ENCODE measurements at regions not wholly inside any gene's neighbourhood (a gene's known extent, or its start where the extent isn't known, plus 50 kb on each side); places are given as distances from the start of the nearest gene placed in this dataset.

GRCh38 chr14:28931999-28932398, 165.4 kb downstream of the FOXG1 start:
- no peak for ATAC-seq
- TF ChIP-seq ARNTL (CRISPR knock-in tag; IDR thresholded peaks at IDR 0.05; ENCODE audit: borderline replicate concordance, low read depth) (no peak), ISL1 (CRISPR knock-in tag; IDR thresholded peaks at IDR 0.05) (no peak), ZNF70 (CRISPR knock-in tag; IDR thresholded peaks at IDR 0.05) (no peak), BACH2 (CRISPR knock-in tag; IDR thresholded peaks at IDR 0.05; ENCODE audit: borderline replicate concordance) (no peak), RARB (CRISPR knock-in tag; IDR thresholded peaks at IDR 0.05) (no peak), ZNF8 (CRISPR knock-in tag; IDR thresholded peaks at IDR 0.05) (no peak), ZC3H10 (CRISPR knock-in tag; IDR thresholded peaks at IDR 0.05) (no peak), SNAI2 (CRISPR knock-in tag; IDR thresholded peaks at IDR 0.05) (no peak), ZNF565 (CRISPR knock-in tag; conservative IDR thresholded peaks at IDR 0.05; ENCODE audit: low read depth) (no peak), ESRRG (CRISPR knock-in tag; IDR thresholded peaks at IDR 0.05) (no peak), OSR1 (CRISPR knock-in tag; IDR thresholded peaks at IDR 0.05) (no peak), PATZ1 (CRISPR knock-in tag; IDR thresholded peaks at IDR 0.05; ENCODE audit: borderline replicate concordance) (no peak), CSRNP3 (CRISPR knock-in tag; IDR thresholded peaks at IDR 0.05) (no peak), CREB5 (CRISPR knock-in tag; IDR thresholded peaks at IDR 0.05; ENCODE audit: low read depth) (no peak), TSHZ2 (CRISPR knock-in tag; IDR thresholded peaks at IDR 0.05) (no peak), PPARA (CRISPR knock-in tag; IDR thresholded peaks at IDR 0.05; ENCODE audit: borderline replicate concordance) (no peak), TCF4 (CRISPR knock-in tag; IDR thresholded peaks at IDR 0.05; ENCODE audit: borderline replicate concordance) (no peak), ZFP30 (CRISPR knock-in tag; IDR thresholded peaks at IDR 0.05) (no peak), CSDC2 (CRISPR knock-in tag; IDR thresholded peaks at IDR 0.05) (no peak), POU6F1 (CRISPR knock-in tag; IDR thresholded peaks at IDR 0.05; ENCODE audit: borderline replicate concordance, low read depth) (no peak)

GRCh38 chr14:28936601-28937000, 170.0 kb downstream of the FOXG1 start:
- ATAC-seq, result no peak
- no peak for TF ChIP-seq BACH2 (CRISPR knock-in tag; IDR thresholded peaks at IDR 0.05; ENCODE audit: borderline replicate concordance)
- TF ChIP-seq POU6F1 (CRISPR knock-in tag; IDR thresholded peaks at IDR 0.05; ENCODE audit: borderline replicate concordance, low read depth), result no peak
- TF ChIP-seq TSHZ2 (CRISPR knock-in tag; IDR thresholded peaks at IDR 0.05), result no peak
- no peak for TF ChIP-seq PPARA (CRISPR knock-in tag; IDR thresholded peaks at IDR 0.05; ENCODE audit: borderline replicate concordance)
- no peak for TF ChIP-seq GLIS3 (CRISPR knock-in tag; IDR thresholded peaks at IDR 0.05)
- no peak for TF ChIP-seq TCF4 (CRISPR knock-in tag; IDR thresholded peaks at IDR 0.05; ENCODE audit: borderline replicate concordance)
- TF ChIP-seq CSRNP3 (CRISPR knock-in tag; IDR thresholded peaks at IDR 0.05), result no peak
- no peak for TF ChIP-seq CREB5 (CRISPR knock-in tag; IDR thresholded peaks at IDR 0.05; ENCODE audit: low read depth)
- TF ChIP-seq ZFP30 (CRISPR knock-in tag; IDR thresholded peaks at IDR 0.05), result no peak
